ENCODE measurements at regions not wholly inside any gene's neighbourhood (a gene's known extent, or its start where the extent isn't known, plus 50 kb on each side); places are given as distances from the start of the nearest gene placed in this dataset.

DNA sequence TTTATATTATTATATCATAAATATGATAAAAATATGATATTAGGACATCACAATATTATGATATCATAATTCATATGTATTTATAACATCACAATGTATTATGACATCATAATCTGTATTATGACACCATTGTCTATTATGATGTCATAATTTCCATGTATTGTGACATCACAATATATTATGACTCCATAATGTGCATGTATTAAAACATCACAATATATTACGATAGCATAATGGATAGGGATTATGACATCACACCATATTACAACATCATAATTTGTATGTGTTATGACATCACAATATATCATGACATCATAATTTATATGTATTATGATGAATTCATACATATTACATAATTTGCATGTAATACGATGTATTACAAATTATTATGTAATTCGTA lies 1755.9 kb downstream of the TP53TG3F start:
- TF ChIP-seq, protein P1, sequence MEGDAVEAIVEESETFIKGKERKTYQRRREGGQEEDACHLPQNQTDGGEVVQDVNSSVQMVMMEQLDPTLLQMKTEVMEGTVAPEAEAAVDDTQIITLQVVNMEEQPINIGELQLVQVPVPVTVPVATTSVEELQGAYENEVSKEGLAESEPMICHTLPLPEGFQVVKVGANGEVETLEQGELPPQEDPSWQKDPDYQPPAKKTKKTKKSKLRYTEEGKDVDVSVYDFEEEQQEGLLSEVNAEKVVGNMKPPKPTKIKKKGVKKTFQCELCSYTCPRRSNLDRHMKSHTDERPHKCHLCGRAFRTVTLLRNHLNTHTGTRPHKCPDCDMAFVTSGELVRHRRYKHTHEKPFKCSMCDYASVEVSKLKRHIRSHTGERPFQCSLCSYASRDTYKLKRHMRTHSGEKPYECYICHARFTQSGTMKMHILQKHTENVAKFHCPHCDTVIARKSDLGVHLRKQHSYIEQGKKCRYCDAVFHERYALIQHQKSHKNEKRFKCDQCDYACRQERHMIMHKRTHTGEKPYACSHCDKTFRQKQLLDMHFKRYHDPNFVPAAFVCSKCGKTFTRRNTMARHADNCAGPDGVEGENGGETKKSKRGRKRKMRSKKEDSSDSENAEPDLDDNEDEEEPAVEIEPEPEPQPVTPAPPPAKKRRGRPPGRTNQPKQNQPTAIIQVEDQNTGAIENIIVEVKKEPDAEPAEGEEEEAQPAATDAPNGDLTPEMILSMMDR (conservative IDR thresholded peaks at IDR 0.05; ENCODE audit: low read depth, low read length): no peak
- TF ChIP-seq EZH2phosphoT487 (IDR thresholded peaks at IDR 0.05; ENCODE audit: borderline replicate concordance, low read length): no peak

Measured in PC-3 (cell line).